PC-3 (cell line): ENCODE measurements at regions not wholly inside any gene's neighbourhood (a gene's known extent, or its start where the extent isn't known, plus 50 kb on each side); places are given as distances from the start of the nearest gene placed in this dataset.

Experiments used
- ATAC-seq: fragments of 200-7000 bp; cut with Tn5 transposase; 2 replicates; pipeline ENCODE4 v1.9.1; 2020; ENCODE audit warnings: mild to moderate bottlenecking, moderate library complexity
- BruUV-seq: library from RNA; stranded (reverse); fragments of 400-500 nt; replicated peaks from 2 replicates; lab custom pipeline; 2021; lab: Mats Ljungman, UMichigan
- CTCF ChIA-PET: fragments of 300-600 bp; sonication (Branson Sonifier 250); formaldehyde crosslinking; loops from one replicate; lab custom pipeline; 2022; ENCODE audit warnings: antibody characterized with exemption; lab: Charles Lee
- POLR2A ChIA-PET: fragments of 300-600 bp; sonication (Branson Sonifier 250); formaldehyde crosslinking; loops from one replicate; lab custom pipeline; 2022; ENCODE audit warnings: antibody characterized with exemption; ENCODE audit not compliant: unreplicated experiment; lab: Charles Lee
- DNase-seq: peaks from one replicate; pipeline ENCODE4 v3.0.0-alpha.2; 2015
- H2AFZ ChIP-seq: fragments of 300-600 bp; sonication (generic); 2 replicates; pipeline ENCODE4 v1.6.0; 2016; ENCODE audit warnings: antibody characterized with exemption, low read length
- H3F3A ChIP-seq: fragments of 300-600 bp; sonication (generic); one replicate; pipeline ENCODE4 v1.6.0; 2017; ENCODE audit warnings: antibody characterized with exemption, low read length, control low read depth, mild to moderate bottlenecking; ENCODE audit not compliant: unreplicated experiment
- H3K27ac ChIP-seq: fragments of 300-600 bp; sonication (generic); 2 replicates; pipeline ENCODE4 v1.5.1; 2016; ENCODE audit warnings: mild to moderate bottlenecking, low read length
- H3K27me3 ChIP-seq: fragments of 300-600 bp; sonication (generic); 2 replicates; pipeline ENCODE4 v1.6.1; 2016; ENCODE audit warnings: low read length, mixed read lengths
- H3K36me3 ChIP-seq: fragments of 300-600 bp; sonication (generic); 2 replicates; pipeline ENCODE4 v1.6.1; 2016; ENCODE audit warnings: low read depth, mixed run types, low read length, mixed read lengths
- H3K4me1 ChIP-seq: fragments of 300-600 bp; sonication (generic); 2 replicates; pipeline ENCODE4 v1.5.1; 2016; ENCODE audit warnings: low read length; ENCODE audit not compliant: insufficient read depth
- H3K4me2 ChIP-seq: fragments of 300-600 bp; sonication (generic); 2 replicates; pipeline ENCODE4 v1.6.0; 2016; ENCODE audit warnings: low read length
- H3K4me3 ChIP-seq: fragments of 300-600 bp; sonication (generic); 2 replicates; pipeline ENCODE4 v1.5.1; 2016; ENCODE audit warnings: mild to moderate bottlenecking, low read length, mixed read lengths
- H3K79me2 ChIP-seq: fragments of 300-600 bp; sonication (generic); 2 replicates; pipeline ENCODE4 v1.6.1; 2017; ENCODE audit warnings: low read length, mixed read lengths
- H3K9ac ChIP-seq: fragments of 300-600 bp; sonication (generic); 2 replicates; pipeline ENCODE4 v1.6.0; 2016; ENCODE audit warnings: mild to moderate bottlenecking, low read length
- H3K9me2 ChIP-seq: fragments of 300-600 bp; sonication (generic); replicated peaks from 2 replicates; pipeline ENCODE4 v1.6.1; 2016; ENCODE audit warnings: mixed run types, low read length, mixed read lengths
- H3K9me3 ChIP-seq: fragments of 300-600 bp; sonication (generic); 2 replicates; pipeline ENCODE4 v1.6.1; 2016; ENCODE audit warnings: low read length, mixed read lengths
- H4K20me1 ChIP-seq: fragments of 300-600 bp; sonication (generic); 2 replicates; pipeline ENCODE4 v1.6.1; 2016; ENCODE audit warnings: low read length, mixed read lengths
- CTCF ChIP-seq: fragments of 300-600 bp; sonication (generic); conservative IDR thresholded peaks from 2 replicates; pipeline ENCODE4 v1.5.1; 2017; ENCODE audit warnings: antibody characterized with exemption, low read depth, mild to moderate bottlenecking, low read length
- EZH2 ChIP-seq: fragments of 300-600 bp; sonication (generic); IDR thresholded peaks from one replicate; pipeline ENCODE4 v1.6.1; 2017; ENCODE audit warnings: antibody characterized with exemption, mild to moderate bottlenecking, low read length; ENCODE audit not compliant: unreplicated experiment
- EZH2phosphoT487 ChIP-seq: fragments of 300-600 bp; sonication (generic); IDR thresholded peaks from 2 replicates; pipeline ENCODE4 v1.6.1; 2018; ENCODE audit warnings: mild to moderate bottlenecking, antibody characterized with exemption, low read length, borderline replicate concordance
- intact Hi-C: fragments of 100-400 bp; cut with micrococcal nuclease; formaldehyde crosslinking; loops from 2 replicates; pipeline ENCODE4 v1.9.0; 2023

GRCh38 chr12:73898645-73899044 lies 639.0 kb upstream of the ATXN7L3B start:
- intact Hi-C loops: no loop called here
- Histone ChIP-seq H2AFZ (no peak overlapping the region), H3K4me3 (no peak overlapping the region), H3K27ac (no peak overlapping the region), H3F3A (no peaks in the 10 kb centered on the region), H3K27me3 (no peaks in the 10 kb centered on the region), H3K9me3 (no peaks in the 10 kb centered on the region), H3K79me2 (no peaks in the 10 kb centered on the region), H3K4me2 (no peak overlapping the region), H3K4me1 (0 out of 2 replicates have a peak, but pooled peaks cover 9% of the 10 kb centered on the region), H4K20me1 (no peaks in the 10 kb centered on the region), H3K9me2 (no peaks in the 10 kb centered on the region), H3K9ac (no peak overlapping the region), H3K36me3 (no peaks in the 10 kb centered on the region)
- BruUV-seq: no TSS peak
- DNase-seq: no peak
- no peak for ATAC-seq
- TF ChIP-seq CTCF (no peak), EZH2phosphoT487 (no peak), EZH2 (no peak)
- ChIA-PET POLR2A (no interaction called here), CTCF (no interaction called here)

GRCh38 chr12:73902260-73902659 lies 635.4 kb upstream of the ATXN7L3B start:
- POLR2A ChIA-PET: interaction anchor here (0.6 to 0.7 kb wide), 2 partner anchors 31 to 1445 kb away, joined by 3 read pairs; no protein-coding TSS in a partner anchor
- no peak overlapping the region for H3K9ac ChIP-seq
- intact Hi-C loops: no loop called here
- no TSS peak for BruUV-seq
- H4K20me1 ChIP-seq: no peaks in the 10 kb centered on the region
- H3K79me2 ChIP-seq: no peaks in the 10 kb centered on the region
- H3F3A ChIP-seq: no peaks in the 10 kb centered on the region
- no peaks in the 10 kb centered on the region for H3K36me3 ChIP-seq
- no peak overlapping the region for H3K4me2 ChIP-seq
- DNase-seq (peak; percentile 46), ATAC-seq (peak; percentile 53)
- CTCF ChIA-PET: no interaction called here
- H3K27ac ChIP-seq: no peak overlapping the region
- H3K9me2 ChIP-seq: no peaks in the 10 kb centered on the region
- no peaks in the 10 kb centered on the region for H3K27me3 ChIP-seq
- H3K9me3 ChIP-seq: no peaks in the 10 kb centered on the region
- H2AFZ ChIP-seq: no peak overlapping the region
- H3K4me1 ChIP-seq: 0 out of 2 replicates have a peak, but pooled peaks cover 9% of the 10 kb centered on the region
- TF ChIP-seq CTCF: no peak
- no peak for TF ChIP-seq EZH2phosphoT487
- TF ChIP-seq EZH2: no peak
- no peak overlapping the region for H3K4me3 ChIP-seq

- TF ChIP-seq EZH2phosphoT487 (no peak), CTCF (no peak), EZH2 (no peak)
- Histone ChIP-seq H3K4me3 (no peak overlapping the region), H3K4me2 (no peak overlapping the region), H3K4me1 (0 out of 2 replicates have a peak, but pooled peaks cover 9% of the 10 kb centered on the region), H3K9me2 (no peaks in the 10 kb centered on the region), H3F3A (no peaks in the 10 kb centered on the region), H3K9me3 (no peaks in the 10 kb centered on the region), H3K36me3 (no peaks in the 10 kb centered on the region), H3K27me3 (no peaks in the 10 kb centered on the region), H3K79me2 (no peaks in the 10 kb centered on the region), H3K27ac (no peak overlapping the region), H2AFZ (no peak overlapping the region), H4K20me1 (no peaks in the 10 kb centered on the region), H3K9ac (no peak overlapping the region)
- intact Hi-C loops: no loop called here
- ATAC-seq (no peak), DNase-seq (no peak)
- ChIA-PET CTCF (interaction anchor here (0.7 kb wide), 1 partner anchor 505 kb away, joined by 4 read pairs; no protein-coding TSS in a partner anchor), POLR2A (no interaction called here)
- no TSS peak for BruUV-seq
Observed at GRCh38 chr12:73906757-73907156, 630.9 kb upstream of the ATXN7L3B start.
